ENCODE measurements at regions not wholly inside any gene's neighbourhood (a gene's known extent, or its start where the extent isn't known, plus 50 kb on each side); places are given as distances from the start of the nearest gene placed in this dataset.

- H3K4me3 ChIP-seq: no peak overlapping the region
- intact Hi-C loops (cut with DNase I; ENCODE audit: low total_unique reads) (no loop called here), in situ Hi-C loops (cut with MboI; ENCODE audit: low sequenced_read_pairs in 4 of 4) (no loop called here)
- ATAC-seq: no peak
- no peaks in the 10 kb centered on the region for H3K27me3 ChIP-seq
- H3K36me3 ChIP-seq: no peaks in the 10 kb centered on the region
- no peak overlapping the region for H3K27ac ChIP-seq
- H3K9me3 ChIP-seq: no peaks in the 10 kb centered on the region
- no peak for DNase-seq
- TF ChIP-seq CTCF (IDR thresholded peaks at IDR 0.05 in 4 of 5, conservative IDR thresholded peaks at IDR 0.05 in 1 of 5) (no peak), POLR2A (IDR thresholded peaks at IDR 0.05) (no peak)
- no peaks in the 10 kb centered on the region for H3K4me1 ChIP-seq
Observed at GRCh38 chr7:57300747-57301146, 149.2 kb upstream of the ZNF716 start.

- DNase-seq: no peak
Observed at GRCh38 chr7:57305192-57305748, 144.7 kb upstream of the ZNF716 start.

GRCh38 chr7:57308631-57309408 is 141.2 kb upstream of the ZNF716 start:
- Histone ChIP-seq H3K27me3 (no peaks in the 10 kb centered on the region), H3K36me3 (no peaks in the 10 kb centered on the region), H3K9me3 (no peaks in the 10 kb centered on the region), H3K4me3 (no peak overlapping the region), H3K4me1 (no peaks in the 10 kb centered on the region), H3K27ac (no peak overlapping the region)
- no peak for DNase-seq
- in situ Hi-C loops (cut with MboI; ENCODE audit: low sequenced_read_pairs in 4 of 4) (no loop called here), intact Hi-C loops (cut with DNase I; ENCODE audit: low total_unique reads) (loop anchor here (5.0 kb wide), 1 partner anchor 173 kb away; no protein-coding TSS in a partner anchor)
- ATAC-seq: no peak
- TF ChIP-seq CTCF (IDR thresholded peaks at IDR 0.05 in 4 of 5, conservative IDR thresholded peaks at IDR 0.05 in 1 of 5) (peak in 1 of 5 experiments; percentile 31), POLR2A (IDR thresholded peaks at IDR 0.05) (no peak)

More at GRCh38 chr7:57305192-57305748, 144.7 kb upstream of the ZNF716 start:
- no peaks in the 10 kb centered on the region for H3K27me3 ChIP-seq
- no peaks in the 10 kb centered on the region for H3K4me1 ChIP-seq
- no peak overlapping the region for H3K4me3 ChIP-seq
- no peak overlapping the region for H3K27ac ChIP-seq
- intact Hi-C loops (cut with DNase I; ENCODE audit: low total_unique reads): loop anchor here (5.0 kb wide), 1 partner anchor 177 kb away; no protein-coding TSS in a partner anchor
- in situ Hi-C loops (cut with MboI; ENCODE audit: low sequenced_read_pairs in 4 of 4): no loop called here
- peak in 1 of 5 experiments; percentile 50 for TF ChIP-seq CTCF (IDR thresholded peaks at IDR 0.05 in 4 of 5, conservative IDR thresholded peaks at IDR 0.05 in 1 of 5)
- no peak for TF ChIP-seq POLR2A (IDR thresholded peaks at IDR 0.05)
- H3K36me3 ChIP-seq: no peaks in the 10 kb centered on the region
- H3K9me3 ChIP-seq: no peaks in the 10 kb centered on the region
- ATAC-seq: peak in 1 of 2 donors; percentile 51

GRCh38 chr7:57327081-57327480 is 122.9 kb upstream of the ZNF716 start:
- Histone ChIP-seq H3K36me3 (no peaks in the 10 kb centered on the region), H3K27me3 (no peaks in the 10 kb centered on the region), H3K9me3 (no peaks in the 10 kb centered on the region), H3K4me1 (no peaks in the 10 kb centered on the region), H3K4me3 (no peak overlapping the region), H3K27ac (no peak overlapping the region)
- intact Hi-C loops (cut with DNase I; ENCODE audit: low total_unique reads): no loop called here
- in situ Hi-C loops (cut with MboI; ENCODE audit: low sequenced_read_pairs in 4 of 4): no loop called here
- ATAC-seq (no peak), DNase-seq (no peak)
- TF ChIP-seq POLR2A (IDR thresholded peaks at IDR 0.05) (no peak), CTCF (IDR thresholded peaks at IDR 0.05 in 4 of 5, conservative IDR thresholded peaks at IDR 0.05 in 1 of 5) (no peak)

All from gastrocnemius medialis (tissue), 4 donors.